ENCODE measurements at regions not wholly inside any gene's neighbourhood (a gene's known extent, or its start where the extent isn't known, plus 50 kb on each side); places are given as distances from the start of the nearest gene placed in this dataset.

DNA sequence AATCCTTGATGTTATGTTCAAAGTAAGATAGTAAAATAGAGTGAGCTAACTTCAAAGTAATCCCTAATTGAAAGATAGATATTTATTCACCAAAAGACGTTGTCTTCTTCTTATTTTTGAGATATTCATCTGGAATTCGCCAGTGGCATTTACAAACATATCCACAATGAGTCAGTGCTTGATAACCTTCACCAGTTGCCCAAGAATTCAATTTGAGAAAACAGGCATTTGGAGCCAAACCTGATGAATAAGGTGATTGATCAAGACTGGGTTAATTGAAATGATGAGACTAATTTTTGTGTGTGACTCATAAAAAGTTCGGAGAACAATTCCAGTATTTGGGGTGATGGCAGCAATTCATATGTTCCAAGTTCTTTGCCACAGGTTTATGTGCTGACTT, 344.0 kb downstream of the ARL4A start:
- Histone ChIP-seq H3K14ac (ENCODE audit: low read length) (no peak overlapping the region), H4K8ac (ENCODE audit: low read depth, low read length) (no peak overlapping the region), H4K91ac (ENCODE audit: low read depth, low read length, poor library complexity) (no peak overlapping the region), H3K4me2 (ENCODE audit: insufficient read depth, low read length, poor library complexity, severe bottlenecking) (no peak overlapping the region), H3K9me3 (replicated peaks in 1 of 2; ENCODE audit: control insufficient read depth in 2 of 2, insufficient read depth in 1 of 2, low read depth in 1 of 2, low read length in 2 of 2) (peaks cover 0 to 3% of the 10 kb centered on the region in 2 donors), H2BK12ac (ENCODE audit: low read length) (no peak overlapping the region), H3K18ac (ENCODE audit: low read length) (no peak overlapping the region), H2BK5ac (ENCODE audit: low read length) (no peak overlapping the region), H2AK5ac (ENCODE audit: low read depth, low read length) (no peak overlapping the region), H3K4ac (ENCODE audit: low read length) (no peak overlapping the region), H2AFZ (ENCODE audit: low read length) (no peak overlapping the region), H2BK15ac (ENCODE audit: low read length) (no peak overlapping the region), H3K27me3 (ENCODE audit: control insufficient read depth in 3 of 3, insufficient read depth in 3 of 3, low read depth in 1 of 3, low read length in 3 of 3) (no peaks in the 10 kb centered on the region), H2BK120ac (ENCODE audit: low read depth, low read length) (no peak overlapping the region), H3K27ac (replicated peaks; ENCODE audit: low read length) (no peak overlapping the region), H3K4me1 (ENCODE audit: control insufficient read depth in 2 of 2, insufficient read depth in 1 of 2, low read depth in 1 of 2, low read length in 2 of 2) (peaks cover 1 to 48% of the 10 kb centered on the region in 2 donors), H3K9ac (ENCODE audit: low read depth, low read length, poor library complexity) (no peak overlapping the region), H3K4me3 (ENCODE audit: low read length in 2 of 2) (no peak overlapping the region), H3K23ac (ENCODE audit: low read depth, low read length, poor library complexity) (no peak overlapping the region), H3K36me3 (replicated peaks in 1 of 2; ENCODE audit: control insufficient read depth in 2 of 2, insufficient read depth in 2 of 2, low read length in 2 of 2) (no peaks in the 10 kb centered on the region), H3K79me1 (ENCODE audit: low read depth, low read length) (no peaks in the 10 kb centered on the region)
- WGBS, 2 donors (ENCODE audit: extremely low coverage in 2 of 2, insufficient read length in 2 of 2, insufficient replicate concordance in 1 of 2), result no CpG with 5 or more reads among the region's 3 CpGs
- DNase-seq (ENCODE audit: low spot score), result no peak

DNA sequence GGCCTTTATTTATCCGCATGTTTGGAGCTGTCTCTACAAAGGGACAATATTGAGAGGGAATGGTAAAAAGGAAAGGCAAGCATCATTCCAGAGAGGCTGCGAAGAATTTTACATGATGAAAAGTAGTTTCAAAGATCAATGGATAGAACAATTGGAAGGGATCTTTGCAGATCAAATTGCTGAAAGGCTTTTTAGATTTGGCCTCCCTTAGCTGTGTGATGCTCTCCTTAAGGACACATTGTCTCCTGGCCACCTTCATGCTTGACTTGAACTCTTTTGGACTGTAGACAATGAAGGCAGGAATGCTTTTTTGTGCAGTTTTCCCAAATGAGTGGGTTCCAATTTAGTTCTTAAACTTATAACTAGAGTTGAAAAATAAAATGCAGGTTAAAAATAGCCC, 344.7 kb downstream of the ARL4A start:
- H3K36me3 ChIP-seq (replicated peaks in 1 of 2; ENCODE audit: control insufficient read depth in 2 of 2, insufficient read depth in 2 of 2, low read length in 2 of 2), result no peaks in the 10 kb centered on the region
- H4K91ac ChIP-seq (ENCODE audit: low read depth, low read length, poor library complexity), result no peak overlapping the region
- no peak overlapping the region for H2BK12ac ChIP-seq (ENCODE audit: low read length)
- peaks cover 1 to 48% of the 10 kb centered on the region in 2 donors for H3K4me1 ChIP-seq (ENCODE audit: control insufficient read depth in 2 of 2, insufficient read depth in 1 of 2, low read depth in 1 of 2, low read length in 2 of 2)
- no CpG with 5 or more reads among the region's 2 CpGs for WGBS, 2 donors (ENCODE audit: extremely low coverage in 2 of 2, insufficient read length in 2 of 2, insufficient replicate concordance in 1 of 2)
- no peak overlapping the region for H3K27ac ChIP-seq (replicated peaks; ENCODE audit: low read length)
- H3K27me3 ChIP-seq (ENCODE audit: control insufficient read depth in 3 of 3, insufficient read depth in 3 of 3, low read depth in 1 of 3, low read length in 3 of 3), result no peaks in the 10 kb centered on the region
- peaks cover 0 to under 1% of the 10 kb centered on the region in 2 donors for H3K9me3 ChIP-seq (replicated peaks in 1 of 2; ENCODE audit: control insufficient read depth in 2 of 2, insufficient read depth in 1 of 2, low read depth in 1 of 2, low read length in 2 of 2)
- H2AFZ ChIP-seq (ENCODE audit: low read length), result no peak overlapping the region
- H4K8ac ChIP-seq (ENCODE audit: low read depth, low read length), result no peak overlapping the region
- H2BK15ac ChIP-seq (ENCODE audit: low read length), result no peak overlapping the region
- no peak overlapping the region for H3K14ac ChIP-seq (ENCODE audit: low read length)
- no peak overlapping the region for H3K4me2 ChIP-seq (ENCODE audit: insufficient read depth, low read length, poor library complexity, severe bottlenecking)
- no peak overlapping the region for H3K18ac ChIP-seq (ENCODE audit: low read length)
- H2AK5ac ChIP-seq (ENCODE audit: low read depth, low read length), result no peak overlapping the region
- H3K79me1 ChIP-seq (ENCODE audit: low read depth, low read length), result no peaks in the 10 kb centered on the region
- H2BK120ac ChIP-seq (ENCODE audit: low read depth, low read length), result no peak overlapping the region
- H3K4ac ChIP-seq (ENCODE audit: low read length), result no peak overlapping the region
- H3K23ac ChIP-seq (ENCODE audit: low read depth, low read length, poor library complexity), result no peak overlapping the region
- DNase-seq (ENCODE audit: low spot score), result no peak
- H3K4me3 ChIP-seq (ENCODE audit: low read length in 2 of 2), result no peak overlapping the region
- no peak overlapping the region for H3K9ac ChIP-seq (ENCODE audit: low read depth, low read length, poor library complexity)
- H2BK5ac ChIP-seq (ENCODE audit: low read length), result no peak overlapping the region

GRCh38 chr7:13032576-13032975, 345.1 kb downstream of the ARL4A start:
- Histone ChIP-seq H2BK12ac (ENCODE audit: low read length) (no peak overlapping the region), H2BK15ac (ENCODE audit: low read length) (no peak overlapping the region), H3K4ac (ENCODE audit: low read length) (no peak overlapping the region), H2BK120ac (ENCODE audit: low read depth, low read length) (no peak overlapping the region), H3K4me2 (ENCODE audit: insufficient read depth, low read length, poor library complexity, severe bottlenecking) (no peak overlapping the region), H4K8ac (ENCODE audit: low read depth, low read length) (no peak overlapping the region), H2AK5ac (ENCODE audit: low read depth, low read length) (no peak overlapping the region), H3K9me3 (replicated peaks in 1 of 2; ENCODE audit: control insufficient read depth in 2 of 2, insufficient read depth in 1 of 2, low read depth in 1 of 2, low read length in 2 of 2) (no peaks in the 10 kb centered on the region), H3K4me3 (ENCODE audit: low read length in 2 of 2) (no peak overlapping the region), H3K9ac (ENCODE audit: low read depth, low read length, poor library complexity) (no peak overlapping the region), H3K18ac (ENCODE audit: low read length) (no peak overlapping the region), H3K36me3 (replicated peaks in 1 of 2; ENCODE audit: control insufficient read depth in 2 of 2, insufficient read depth in 2 of 2, low read length in 2 of 2) (no peaks in the 10 kb centered on the region), H3K27me3 (ENCODE audit: control insufficient read depth in 3 of 3, insufficient read depth in 3 of 3, low read depth in 1 of 3, low read length in 3 of 3) (no peaks in the 10 kb centered on the region), H2AFZ (ENCODE audit: low read length) (no peak overlapping the region), H3K79me1 (ENCODE audit: low read depth, low read length) (no peaks in the 10 kb centered on the region), H3K14ac (ENCODE audit: low read length) (no peak overlapping the region), H3K27ac (replicated peaks; ENCODE audit: low read length) (peak overlapping the region; percentile 41), H3K4me1 (ENCODE audit: control insufficient read depth in 2 of 2, insufficient read depth in 1 of 2, low read depth in 1 of 2, low read length in 2 of 2) (peaks cover 1 to 48% of the 10 kb centered on the region in 2 donors), H3K23ac (ENCODE audit: low read depth, low read length, poor library complexity) (no peak overlapping the region), H2BK5ac (ENCODE audit: low read length) (no peak overlapping the region), H4K91ac (ENCODE audit: low read depth, low read length, poor library complexity) (no peak overlapping the region)
- WGBS, 2 donors (ENCODE audit: extremely low coverage in 2 of 2, insufficient read length in 2 of 2, insufficient replicate concordance in 1 of 2), result no CpG with 5 or more reads among the region's 2 CpGs
- no peak for DNase-seq (ENCODE audit: low spot score)

- Histone ChIP-seq H3K9ac (ENCODE audit: low read depth, low read length, poor library complexity) (no peak overlapping the region), H3K14ac (ENCODE audit: low read length) (no peak overlapping the region), H4K91ac (ENCODE audit: low read depth, low read length, poor library complexity) (no peak overlapping the region), H2BK5ac (ENCODE audit: low read length) (no peak overlapping the region), H3K27me3 (ENCODE audit: control insufficient read depth in 3 of 3, insufficient read depth in 3 of 3, low read depth in 1 of 3, low read length in 3 of 3) (no peaks in the 10 kb centered on the region), H4K8ac (ENCODE audit: low read depth, low read length) (no peak overlapping the region), H3K4me1 (ENCODE audit: control insufficient read depth in 2 of 2, insufficient read depth in 1 of 2, low read depth in 1 of 2, low read length in 2 of 2) (peaks cover 1 to 51% of the 10 kb centered on the region in 2 donors), H2BK15ac (ENCODE audit: low read length) (no peak overlapping the region), H3K18ac (ENCODE audit: low read length) (no peak overlapping the region), H2AFZ (ENCODE audit: low read length) (no peak overlapping the region), H3K4ac (ENCODE audit: low read length) (no peak overlapping the region), H3K4me3 (ENCODE audit: low read length in 2 of 2) (no peak overlapping the region), H2BK120ac (ENCODE audit: low read depth, low read length) (no peak overlapping the region), H3K79me1 (ENCODE audit: low read depth, low read length) (no peaks in the 10 kb centered on the region), H3K9me3 (replicated peaks in 1 of 2; ENCODE audit: control insufficient read depth in 2 of 2, insufficient read depth in 1 of 2, low read depth in 1 of 2, low read length in 2 of 2) (no peaks in the 10 kb centered on the region), H2AK5ac (ENCODE audit: low read depth, low read length) (no peak overlapping the region), H2BK12ac (ENCODE audit: low read length) (no peak overlapping the region), H3K4me2 (ENCODE audit: insufficient read depth, low read length, poor library complexity, severe bottlenecking) (no peak overlapping the region), H3K23ac (ENCODE audit: low read depth, low read length, poor library complexity) (no peak overlapping the region), H3K36me3 (replicated peaks in 1 of 2; ENCODE audit: control insufficient read depth in 2 of 2, insufficient read depth in 2 of 2, low read length in 2 of 2) (no peaks in the 10 kb centered on the region), H3K27ac (replicated peaks; ENCODE audit: low read length) (no peak overlapping the region)
- no peak for DNase-seq (ENCODE audit: low spot score)
- WGBS, 2 donors (ENCODE audit: extremely low coverage in 2 of 2, insufficient read length in 2 of 2, insufficient replicate concordance in 1 of 2), result no CpG with 5 or more reads among the region's 1 CpG
These were observed 347.3 kb downstream of the ARL4A start for GRCh38 chr7:13034693-13035092.

Data from neuronal stem cell (in vitro differentiated cells).